HG02798 (cell line): ENCODE measurements at regions not wholly inside any gene's neighbourhood (a gene's known extent, or its start where the extent isn't known, plus 50 kb on each side); places are given as distances from the start of the nearest gene placed in this dataset.

ENCODE experiments used
- ATAC-seq: cut with Tn5 transposase; IDR thresholded peaks from one replicate; pipeline ENCODE4 v1.9.1; 2021; ENCODE audit warnings: mild to moderate bottlenecking; ENCODE audit not compliant: unreplicated experiment, poor library complexity

GRCh38 chr3:67901681-67902080 lies 247.3 kb upstream of the SUCLG2 start:
- ATAC-seq, result no peak

DNA sequence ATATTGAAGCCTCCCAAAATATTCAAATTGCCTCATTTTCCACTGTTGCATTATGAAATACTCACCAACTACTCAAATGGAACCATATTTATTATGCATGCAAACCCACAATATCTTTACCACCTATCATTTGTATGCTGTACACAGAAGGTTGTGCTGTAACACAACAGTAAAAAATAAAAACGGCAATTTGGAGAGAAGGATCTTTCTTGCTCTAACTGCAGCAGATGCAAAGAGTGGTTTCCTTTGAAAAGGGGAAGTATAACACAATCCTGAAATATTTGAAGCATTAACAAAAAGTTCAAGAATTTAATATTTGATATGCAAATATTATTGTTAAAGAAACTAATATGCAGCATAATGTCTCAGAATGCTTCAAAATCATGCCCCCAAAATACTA lies 244.5 kb upstream of the SUCLG2 start:
- ATAC-seq, result no peak

DNA sequence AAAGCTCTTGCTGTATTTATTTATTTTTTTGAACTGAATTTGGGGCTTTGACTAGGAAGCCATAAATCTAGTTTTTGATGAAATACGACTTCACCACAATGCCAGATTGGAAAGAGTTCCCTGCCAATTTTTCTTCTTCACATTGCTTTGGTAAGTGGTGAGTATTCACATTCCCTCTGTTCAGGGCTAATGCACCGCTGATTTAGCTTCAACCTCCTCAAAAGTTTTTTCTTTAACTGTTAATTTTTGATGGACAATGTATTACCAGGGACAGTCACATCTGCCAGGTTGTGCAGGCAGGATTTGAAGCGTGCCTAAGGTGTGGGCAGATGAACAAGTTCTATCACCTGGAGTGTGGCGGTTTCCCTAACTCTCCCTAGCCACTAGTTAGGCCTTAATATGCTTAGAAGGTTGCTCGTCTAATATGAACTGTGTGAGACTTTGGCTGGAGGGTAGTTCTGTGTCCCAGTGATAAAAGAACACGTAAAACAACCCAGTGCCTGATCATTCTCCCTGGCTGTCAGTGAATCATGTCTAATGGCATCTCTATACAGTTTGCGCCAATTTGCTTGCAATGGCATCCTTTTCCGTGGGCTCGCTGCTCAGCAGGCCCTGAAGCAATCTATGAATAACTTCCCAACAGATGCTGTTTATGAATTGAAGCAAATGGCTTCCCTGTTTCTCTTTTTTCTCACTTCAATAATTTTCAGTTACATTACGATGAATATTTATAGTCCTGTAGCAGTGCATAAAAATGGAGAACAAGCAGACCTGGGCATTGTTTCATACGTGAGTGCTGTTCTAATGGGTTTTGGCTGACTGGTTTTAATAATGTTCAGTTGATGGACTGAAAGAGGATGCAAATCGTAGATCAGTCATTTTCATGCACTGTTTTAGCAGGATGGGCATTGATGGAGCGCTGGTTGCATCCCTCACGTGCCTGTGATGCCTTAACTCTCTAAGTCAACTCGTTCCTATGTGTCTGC lies 243.2 kb upstream of the SUCLG2 start:
- ATAC-seq, result no peak

DNA sequence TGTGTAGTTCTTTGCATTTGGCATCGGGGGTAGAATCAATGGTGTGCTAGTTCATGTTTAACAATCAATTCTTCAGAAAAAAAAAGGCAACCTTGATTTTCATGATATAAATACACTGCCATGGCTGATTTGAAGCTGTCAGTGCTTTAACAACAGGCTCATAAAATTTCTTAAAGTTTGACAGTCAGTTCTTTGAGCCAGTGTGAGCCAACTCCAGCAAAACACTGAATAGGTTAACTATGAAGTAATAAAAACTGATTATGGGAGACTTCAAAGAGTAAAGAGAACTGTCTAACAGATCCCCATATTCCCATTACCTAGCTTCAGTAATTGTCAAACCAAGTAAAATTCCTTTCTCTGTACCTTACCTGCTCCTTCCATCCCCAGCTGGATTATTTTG lies 241.7 kb upstream of the SUCLG2 start:
- ATAC-seq, result no peak

- no peak for ATAC-seq
Measured at GRCh38 chr3:67894510-67894909, 240.1 kb upstream of the SUCLG2 start.

DNA sequence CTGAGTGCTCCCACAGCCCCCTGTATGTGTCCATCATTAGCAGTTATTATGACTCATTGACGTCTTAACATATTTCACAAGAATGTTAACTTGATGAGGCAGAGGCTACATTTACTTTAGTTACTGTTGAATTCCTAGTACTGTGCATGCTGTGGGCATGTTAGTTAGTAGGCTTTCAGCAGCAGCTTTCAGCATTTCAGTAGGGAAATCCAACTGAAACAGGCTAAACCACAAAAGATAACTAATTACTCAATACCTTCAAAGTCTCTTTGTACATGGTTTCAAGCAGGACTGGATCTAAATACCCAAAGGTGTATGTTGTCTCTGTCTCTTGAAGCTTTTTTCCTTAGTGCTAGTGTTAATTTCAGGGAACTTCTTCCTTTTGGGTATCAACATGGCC lies 229.9 kb upstream of the SUCLG2 start:
- no peak for ATAC-seq

GRCh38 chr3:67883766-67884165 lies 229.4 kb upstream of the SUCLG2 start:
- ATAC-seq, result no peak

DNA sequence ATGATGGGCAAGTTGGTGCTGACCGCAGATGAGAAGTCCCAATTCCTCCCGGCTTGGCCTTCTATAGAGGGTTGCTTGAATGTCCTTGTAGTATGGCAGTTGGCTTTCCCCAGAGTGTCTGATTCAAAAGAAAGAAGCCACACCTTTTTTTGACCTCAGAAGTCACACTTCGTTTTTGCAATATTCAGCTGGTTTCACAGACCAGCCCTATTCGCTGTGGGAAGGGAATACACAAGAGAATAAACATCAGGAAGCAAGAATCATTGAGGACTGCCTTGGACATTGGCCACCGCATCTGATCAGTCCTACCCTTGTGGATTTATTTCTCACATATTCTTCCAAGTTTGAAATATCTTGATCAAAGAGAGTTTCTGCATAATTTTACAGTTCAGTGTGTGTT lies 228.6 kb upstream of the SUCLG2 start:
- ATAC-seq, result no peak

GRCh38 chr3:67876261-67876660 lies 221.8 kb upstream of the SUCLG2 start:
- ATAC-seq, result no peak

GRCh38 chr3:67875858-67876257 lies 221.4 kb upstream of the SUCLG2 start:
- ATAC-seq, result no peak

DNA sequence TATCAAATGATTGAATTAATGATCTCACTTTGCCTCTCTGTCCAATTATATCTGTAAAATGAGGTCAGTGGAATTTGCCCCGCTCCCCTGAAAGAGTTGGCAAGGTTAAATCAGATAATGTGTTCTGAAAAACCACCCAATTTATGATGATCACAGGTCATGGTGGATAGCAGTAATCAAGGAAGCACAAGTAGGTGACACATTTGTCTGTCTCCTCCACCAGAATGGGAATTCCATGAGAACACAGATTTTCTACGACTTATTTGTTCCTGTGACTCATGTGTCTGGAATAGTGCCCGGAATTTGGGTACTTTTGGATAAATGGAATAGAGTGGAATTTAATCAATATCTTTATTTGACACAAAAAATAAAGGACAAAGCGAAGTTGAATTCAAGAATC lies 220.9 kb upstream of the SUCLG2 start:
- no peak for ATAC-seq

- no peak for ATAC-seq
Measured at GRCh38 chr3:67870477-67870876, 216.1 kb upstream of the SUCLG2 start.

GRCh38 chr3:67866571-67866970 lies 212.2 kb upstream of the SUCLG2 start:
- no peak for ATAC-seq

GRCh38 chr3:67864587-67865183 lies 210.3 kb upstream of the SUCLG2 start:
- no peak for ATAC-seq

DNA sequence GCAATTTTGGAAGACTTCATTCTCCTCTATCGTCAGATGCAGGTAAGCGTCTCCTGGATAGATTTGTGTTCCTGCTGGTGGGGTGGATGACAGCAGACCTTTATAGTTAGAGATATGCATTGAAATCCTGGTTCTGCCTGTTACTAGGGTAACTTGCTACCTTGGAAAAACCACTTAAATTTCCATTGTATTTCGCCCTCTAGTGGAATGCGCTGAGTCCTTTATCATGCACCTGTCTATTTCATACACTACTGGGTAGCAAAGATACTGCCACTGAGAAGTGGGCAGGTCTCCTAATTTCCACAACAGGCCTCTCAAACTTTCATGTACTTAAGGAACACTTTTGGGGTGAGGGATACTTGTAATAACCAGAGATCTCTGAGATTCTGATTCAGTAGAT lies 209.5 kb upstream of the SUCLG2 start:
- no peak for ATAC-seq

DNA sequence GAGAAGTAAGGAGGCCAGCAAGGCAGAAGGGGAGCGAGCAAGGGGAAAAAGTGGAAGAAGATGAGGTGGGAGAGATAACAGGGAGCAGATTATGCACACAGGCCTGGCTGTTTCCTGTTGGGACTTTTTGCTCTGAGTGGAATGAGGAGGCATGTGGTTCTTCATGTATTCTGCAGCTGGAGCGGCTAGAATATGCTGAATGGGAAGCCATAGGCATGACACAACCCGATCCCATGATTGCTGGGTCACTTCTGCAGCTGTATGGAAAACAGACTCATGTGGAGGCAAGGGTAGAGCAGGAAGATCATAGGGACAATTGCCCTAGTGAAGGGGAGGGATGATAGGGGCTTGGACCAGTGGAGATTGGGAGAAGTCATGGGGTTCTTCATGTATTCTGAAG lies 206.0 kb upstream of the SUCLG2 start:
- ATAC-seq, result no peak

- no peak for ATAC-seq
Measured at GRCh38 chr3:67858492-67858891, 204.1 kb upstream of the SUCLG2 start.

- no peak for ATAC-seq
Measured at GRCh38 chr3:67856718-67857117, 202.3 kb upstream of the SUCLG2 start.

DNA sequence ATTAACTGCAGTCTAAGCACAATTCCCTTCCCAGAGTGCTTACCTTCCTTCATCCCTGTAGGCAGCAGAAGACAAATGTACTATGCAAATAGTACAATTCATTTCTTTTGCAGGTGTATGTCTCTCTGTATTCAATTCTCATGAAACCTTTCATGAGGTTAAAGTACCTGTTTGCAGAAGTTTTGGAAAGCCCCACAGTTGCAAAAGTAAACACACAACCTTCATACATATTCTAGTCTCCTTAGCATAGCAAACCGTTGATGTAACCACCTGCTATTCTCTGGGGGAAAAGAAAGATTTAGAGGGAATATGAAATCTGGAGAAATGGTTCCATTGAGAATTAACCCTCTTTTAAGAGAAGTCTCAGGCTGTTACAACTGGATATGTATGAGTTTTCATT lies 200.3 kb upstream of the SUCLG2 start:
- ATAC-seq, result no peak

- ATAC-seq, result no peak
Measured at GRCh38 chr3:67853520-67853919, 199.1 kb upstream of the SUCLG2 start.

DNA sequence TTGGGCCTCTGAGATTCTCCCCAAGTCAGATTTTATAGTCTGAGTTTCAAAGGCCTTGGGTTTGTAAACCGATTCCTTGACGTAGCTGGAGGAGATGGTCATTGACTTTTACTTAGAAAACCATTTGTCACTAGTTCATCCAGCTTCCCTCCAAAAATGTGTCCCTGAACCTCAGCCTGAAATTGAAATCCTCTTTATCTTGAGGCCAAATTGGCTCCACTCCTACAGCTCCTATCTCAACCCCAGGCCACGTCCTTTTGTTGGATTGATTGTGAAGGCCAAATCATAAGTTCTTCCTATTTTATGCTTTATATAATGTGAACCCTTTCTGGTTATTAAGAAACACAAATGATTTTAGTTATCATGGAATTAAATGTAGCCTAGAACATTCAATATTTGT lies 193.9 kb upstream of the SUCLG2 start:
- no peak for ATAC-seq

GRCh38 chr3:67846166-67846565 lies 191.8 kb upstream of the SUCLG2 start:
- ATAC-seq, result no peak
